ENCODE measurements at regions not wholly inside any gene's neighbourhood (a gene's known extent, or its start where the extent isn't known, plus 50 kb on each side); places are given as distances from the start of the nearest gene placed in this dataset.
"Not testable (repeated sequence)": the region's sequence is repeated elsewhere in the genome, so short reads cannot be mapped to it uniquely, and the experiment has no call there.

DNA sequence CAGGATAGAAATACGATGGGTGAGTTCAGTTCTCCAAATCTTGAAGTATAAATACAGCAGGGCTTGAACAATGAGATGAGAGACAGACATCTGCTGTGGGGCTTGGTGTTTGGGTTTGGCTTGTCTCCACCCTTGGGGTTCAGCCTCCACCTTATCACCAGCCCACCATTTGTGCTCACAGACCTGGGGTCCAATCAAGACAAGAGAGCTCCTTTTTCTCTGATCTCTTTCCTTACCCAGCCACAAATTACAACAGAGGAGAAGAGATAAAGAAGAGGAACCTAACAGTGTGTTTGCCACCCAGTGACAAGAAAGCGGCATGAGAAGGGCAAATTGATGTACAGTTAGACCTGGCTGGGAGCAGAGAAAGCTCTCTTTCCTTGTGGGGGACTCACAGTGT, 204.5 kb upstream of the CXCR4 start:
- no peak for DNase-seq

DNA sequence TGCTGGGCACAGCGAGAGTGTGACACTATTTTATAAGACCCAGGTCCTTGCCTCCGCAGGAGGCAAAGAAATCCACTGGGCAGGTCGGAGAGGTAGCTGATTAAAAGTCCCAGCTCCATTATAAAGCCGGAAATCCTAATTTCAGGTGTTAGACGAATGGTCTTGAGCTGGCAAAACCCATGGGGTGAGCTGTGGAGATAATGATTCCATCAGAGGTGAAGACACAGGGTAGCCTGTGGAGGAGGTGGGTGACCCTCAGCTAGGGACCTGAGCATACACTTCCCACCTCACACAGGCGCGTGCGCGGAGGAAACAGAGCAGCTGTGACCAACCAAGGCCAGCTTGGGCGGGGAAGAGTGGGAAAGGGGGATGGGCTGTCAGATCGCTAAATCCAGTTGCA, 201.7 kb upstream of the CXCR4 start:
- no peak for DNase-seq

DNA sequence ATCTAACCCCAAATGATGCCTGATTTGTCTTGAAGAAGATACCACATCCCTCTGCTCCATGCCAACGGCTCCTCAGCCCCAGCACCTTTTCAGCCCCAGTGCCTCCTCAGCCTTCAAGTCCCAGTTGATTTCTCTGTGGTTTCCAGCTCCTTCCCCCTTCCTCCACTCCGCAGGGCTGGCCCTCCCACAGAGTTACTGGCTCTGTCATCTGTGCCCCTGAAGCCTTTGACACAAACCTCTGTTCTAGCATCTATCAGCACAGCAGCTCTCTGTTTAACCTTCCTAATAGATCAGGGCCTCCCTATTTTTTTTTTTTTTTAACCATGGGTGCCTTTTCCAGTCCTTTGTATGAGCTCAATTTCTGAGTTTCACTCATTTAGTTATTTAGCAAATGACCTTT, 201.3 kb upstream of the CXCR4 start:
- no peak for DNase-seq

DNA sequence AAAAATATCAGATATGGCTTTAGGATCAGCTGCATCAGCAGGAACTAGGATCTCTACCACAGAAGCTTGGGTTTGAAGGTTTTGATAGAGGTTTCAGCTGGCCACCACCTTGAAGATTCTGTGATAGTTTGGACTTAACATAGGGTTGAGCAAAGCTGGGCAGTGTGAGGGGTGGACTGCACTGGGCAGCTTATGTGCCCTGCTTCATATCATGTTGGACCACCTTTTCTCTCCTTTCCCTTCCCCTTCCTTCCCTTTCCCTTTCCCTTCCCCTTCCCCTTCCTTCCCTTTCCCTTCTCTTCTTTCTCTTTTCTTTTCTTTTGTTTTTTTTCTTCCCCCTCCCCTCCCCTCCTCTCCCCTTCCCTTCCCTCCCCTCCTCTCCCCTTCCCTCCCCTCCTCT, 196.3 kb upstream of the CXCR4 start:
- no peak for DNase-seq

DNA sequence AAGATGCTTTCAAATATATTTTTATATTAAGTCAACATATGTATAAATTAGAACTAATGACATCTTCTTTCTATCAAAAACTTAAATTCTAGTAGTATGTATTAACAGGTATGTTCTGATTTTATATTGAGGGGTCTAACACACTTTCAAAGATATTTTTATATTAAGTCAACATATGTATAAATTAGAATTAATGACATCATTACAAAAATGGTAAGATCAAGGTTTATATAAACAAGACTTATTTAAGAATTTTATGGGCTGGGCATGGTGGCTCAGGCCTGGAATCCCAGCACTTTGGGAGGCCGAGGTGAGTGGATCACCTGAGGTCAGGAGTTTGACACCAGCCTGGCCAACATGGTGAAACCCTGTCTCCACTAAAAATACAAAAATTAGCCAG, 194.6 kb upstream of the CXCR4 start:
- not testable (repeated sequence) for DNase-seq

DNA sequence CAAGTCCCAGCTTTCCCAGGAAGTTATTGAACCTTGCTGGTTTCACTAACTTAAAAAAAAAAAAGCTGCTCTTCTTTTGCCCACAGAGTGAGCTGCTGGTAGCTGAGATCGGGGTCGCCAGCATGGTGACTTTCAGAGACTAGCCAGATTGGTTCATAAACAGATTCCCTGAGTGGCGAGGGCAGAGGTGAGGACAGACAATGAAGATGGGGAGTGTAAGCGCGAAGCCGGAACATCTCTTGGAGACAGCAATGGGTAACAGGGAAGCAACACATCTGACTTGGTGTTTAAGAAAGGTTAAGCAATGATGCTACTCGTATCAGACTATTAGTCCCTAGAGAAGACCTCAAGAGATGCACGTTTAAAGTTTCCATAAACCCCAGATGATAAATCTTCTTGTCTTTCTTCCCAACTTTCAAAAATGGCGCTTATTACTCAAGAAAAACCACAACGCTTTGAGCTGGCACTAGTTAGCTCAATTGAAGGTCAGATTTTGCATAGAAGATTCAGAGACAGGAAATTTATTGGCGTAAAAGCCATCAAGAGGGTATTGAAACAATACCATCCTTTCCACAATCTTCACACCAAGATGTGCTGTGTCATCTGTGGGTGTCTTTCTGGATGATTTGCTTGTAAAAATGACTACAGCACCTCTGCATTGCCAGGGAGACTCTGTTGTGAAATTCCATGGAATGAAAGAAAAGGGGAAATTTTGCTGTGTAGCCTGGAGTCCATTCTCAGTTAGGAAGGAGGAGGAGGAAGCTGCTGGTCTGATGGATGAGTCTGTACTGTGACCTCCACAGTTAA, 193.1 kb upstream of the CXCR4 start:
- DNase-seq: no peak

DNA sequence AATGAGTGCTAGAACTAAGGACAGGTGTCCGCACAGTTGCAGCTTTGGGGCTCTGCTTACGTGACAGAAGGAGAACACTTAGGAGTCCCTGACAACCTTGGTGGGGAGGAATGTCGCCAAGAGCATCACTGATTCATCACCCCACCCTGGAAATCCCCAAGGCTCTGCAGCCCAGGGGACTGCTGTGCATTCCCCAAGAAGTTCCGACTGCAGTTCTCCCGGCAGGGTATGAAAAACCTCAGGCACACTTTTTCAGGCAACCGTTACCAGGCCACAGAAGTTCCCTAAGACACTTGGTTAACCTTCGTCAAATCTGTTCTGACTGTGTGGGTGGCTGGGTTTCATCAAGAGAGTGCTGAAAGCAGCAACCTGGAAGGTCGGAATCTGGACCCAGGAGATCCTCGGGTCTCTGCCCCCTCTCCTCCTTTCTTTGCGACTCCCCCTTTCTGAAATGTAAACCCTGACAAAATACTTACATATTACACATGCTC, 192.1 kb upstream of the CXCR4 start:
- no peak for DNase-seq

DNA sequence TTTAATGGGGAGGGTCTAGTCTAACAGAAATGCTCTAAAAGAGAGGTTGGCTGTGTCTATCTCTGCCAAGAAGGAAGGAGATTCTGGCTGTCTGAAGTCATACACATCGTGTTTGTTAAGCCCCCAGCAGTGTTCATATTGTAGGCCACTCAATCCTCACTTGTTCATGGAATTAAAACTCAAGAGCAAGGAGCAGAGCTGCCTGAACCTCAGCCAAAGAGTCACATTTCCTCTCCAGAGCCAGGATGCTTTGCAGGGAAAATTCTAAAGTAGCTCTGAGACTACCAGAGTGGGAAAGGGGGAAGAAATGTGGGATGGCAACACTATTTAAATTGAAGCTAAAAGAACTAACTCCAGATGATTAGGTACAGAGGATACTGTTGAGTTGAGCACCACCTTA, 190.7 kb upstream of the CXCR4 start:
- no peak for DNase-seq

DNA sequence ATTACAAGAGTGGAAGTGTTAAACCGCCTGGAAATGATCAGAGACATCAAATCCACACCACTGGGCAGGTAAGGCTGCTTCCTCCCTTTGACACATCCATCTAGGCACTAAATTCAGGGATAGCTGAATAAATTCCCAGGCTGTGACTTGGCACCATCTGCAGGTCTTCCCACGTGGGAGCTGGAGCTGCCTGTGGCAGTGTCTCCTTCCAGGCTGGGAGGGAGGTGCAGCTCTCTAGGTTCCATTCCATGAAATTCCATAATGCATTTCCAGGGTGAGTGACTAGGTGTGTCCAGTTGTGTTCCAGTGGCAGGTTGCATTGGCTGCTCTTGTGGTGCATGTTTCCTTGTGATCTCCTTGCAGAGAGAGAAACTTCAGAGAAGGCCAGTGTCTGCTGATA, 188.9 kb upstream of the CXCR4 start:
- DNase-seq: no peak

DNA sequence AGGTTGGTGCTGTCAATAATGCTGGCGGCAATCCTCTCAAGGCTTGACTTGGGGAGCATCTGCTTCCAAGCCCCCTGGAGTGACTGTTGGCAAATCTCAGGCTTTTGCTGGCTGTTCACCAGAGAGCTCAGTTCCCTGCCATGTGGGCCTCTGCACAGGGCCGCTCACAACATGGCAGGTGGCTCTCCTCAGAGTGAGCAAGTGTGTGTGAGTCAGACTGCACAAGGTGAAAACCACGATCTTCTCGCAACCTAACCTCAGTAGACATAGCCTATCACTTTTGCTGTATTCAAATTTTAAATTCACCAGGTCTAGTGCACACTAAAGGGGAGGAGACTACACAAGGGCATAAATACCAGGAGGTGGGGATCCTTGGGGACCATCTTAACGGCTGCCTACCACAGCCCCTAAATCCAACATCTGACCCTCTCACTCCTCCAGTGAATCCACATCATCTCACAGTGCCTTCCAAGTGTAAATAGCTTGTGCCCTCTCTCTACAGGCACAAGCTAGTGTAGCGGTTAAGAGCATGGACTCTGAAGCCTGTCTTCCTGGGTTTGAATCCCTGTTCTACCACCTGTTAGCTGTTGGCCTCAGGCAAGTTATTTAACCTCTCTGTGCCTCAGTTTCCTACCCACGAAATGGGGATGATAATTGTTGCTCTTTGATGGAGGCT, 187.7 kb upstream of the CXCR4 start:
- no peak for DNase-seq

DNA sequence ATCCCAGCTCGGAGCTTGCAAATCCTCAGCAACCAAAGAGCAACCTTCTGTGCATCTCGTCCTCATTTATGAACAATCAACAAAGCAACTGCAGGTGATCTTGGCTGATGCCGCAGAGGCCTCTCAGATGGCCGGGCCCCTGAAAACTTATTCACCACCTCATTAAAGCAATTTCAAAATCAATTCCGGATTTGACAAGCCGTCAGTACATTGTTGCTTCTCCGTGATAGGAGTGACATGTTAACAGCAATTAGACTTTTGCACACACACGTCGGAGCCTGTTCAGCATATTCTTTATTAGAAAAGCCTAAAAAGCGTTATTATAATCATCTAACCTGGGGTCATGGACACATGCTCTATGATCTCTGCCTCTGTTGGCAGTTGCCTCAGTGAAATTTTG, 183.1 kb upstream of the CXCR4 start:
- no peak for DNase-seq

DNA sequence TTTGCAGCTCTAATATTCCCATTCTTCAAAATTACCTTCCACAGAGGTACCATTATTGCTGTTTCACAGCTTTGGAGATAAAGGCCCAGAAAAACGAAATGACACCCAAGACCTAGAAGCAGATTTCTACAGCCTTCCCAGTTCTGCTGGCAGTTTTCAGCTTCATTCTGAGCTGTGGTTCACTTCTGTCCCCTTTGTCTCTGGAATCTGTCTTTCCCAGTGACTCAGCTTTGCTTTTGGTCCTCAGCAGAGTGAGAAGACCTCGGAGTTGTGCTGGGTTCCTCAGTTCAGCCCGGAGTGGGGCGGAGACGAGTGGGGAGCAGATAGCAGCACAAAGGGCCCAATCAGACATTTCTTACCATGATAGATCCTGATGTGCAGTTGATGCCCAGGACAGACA, 180.7 kb upstream of the CXCR4 start:
- no peak for DNase-seq

DNA sequence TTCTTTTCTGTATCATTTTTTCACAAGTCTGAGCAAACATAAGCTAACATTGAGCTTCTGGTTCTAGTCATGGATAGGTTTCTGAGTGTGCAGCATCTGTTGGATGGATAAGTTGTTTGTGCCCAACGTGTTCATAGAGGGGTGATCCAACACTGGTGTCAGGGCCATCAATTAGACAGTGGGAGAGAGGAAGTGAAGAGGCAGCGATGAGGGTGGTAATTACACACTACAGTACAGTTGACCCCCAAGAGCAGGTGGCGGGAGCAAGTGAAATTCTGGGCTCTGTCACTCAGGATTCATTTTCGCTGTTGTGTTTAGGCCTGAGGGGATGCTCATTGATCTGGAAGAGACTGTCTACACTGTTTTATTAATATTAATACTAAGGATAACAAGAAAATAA, 180.0 kb upstream of the CXCR4 start:
- DNase-seq: no peak

DNA sequence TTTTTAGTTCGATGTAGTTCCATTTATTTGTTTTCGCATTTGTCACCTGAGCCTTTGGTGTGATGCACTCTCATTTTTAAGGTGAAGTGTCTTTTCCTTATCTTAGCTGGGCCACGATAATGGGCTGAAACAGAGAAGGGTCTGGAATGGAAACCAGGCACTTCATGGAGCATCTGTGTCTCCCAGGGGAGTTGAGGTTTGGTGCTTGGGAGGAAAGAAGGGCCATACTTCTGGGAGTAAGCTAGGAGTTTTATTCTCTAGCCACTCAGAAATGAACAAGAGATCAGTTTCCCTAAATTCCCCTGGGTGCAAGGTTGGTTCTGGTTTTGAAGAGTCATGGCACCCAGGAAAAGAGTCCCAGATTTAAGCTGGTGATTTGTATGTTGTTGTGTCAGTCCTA, 179.4 kb upstream of the CXCR4 start:
- no peak for DNase-seq

DNA sequence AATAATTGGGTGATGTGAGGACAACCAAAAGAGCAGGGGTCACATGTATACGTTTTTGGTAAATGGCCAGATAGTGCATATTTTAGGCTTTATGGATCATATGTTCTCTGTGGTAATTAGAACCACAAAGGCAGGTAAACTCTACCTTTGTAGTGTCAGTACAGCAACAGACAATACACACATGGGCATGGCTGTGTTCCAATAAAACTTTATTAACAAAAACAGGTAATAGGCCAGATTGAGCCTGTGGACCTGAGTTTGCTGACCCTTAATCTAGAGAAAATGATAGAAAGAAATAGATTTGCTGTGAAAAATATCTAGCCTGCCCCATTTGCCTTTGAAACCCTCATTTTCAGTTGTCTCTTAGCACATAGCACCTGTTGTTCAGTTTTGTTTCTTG, 177.2 kb upstream of the CXCR4 start:
- DNase-seq: no peak

DNA sequence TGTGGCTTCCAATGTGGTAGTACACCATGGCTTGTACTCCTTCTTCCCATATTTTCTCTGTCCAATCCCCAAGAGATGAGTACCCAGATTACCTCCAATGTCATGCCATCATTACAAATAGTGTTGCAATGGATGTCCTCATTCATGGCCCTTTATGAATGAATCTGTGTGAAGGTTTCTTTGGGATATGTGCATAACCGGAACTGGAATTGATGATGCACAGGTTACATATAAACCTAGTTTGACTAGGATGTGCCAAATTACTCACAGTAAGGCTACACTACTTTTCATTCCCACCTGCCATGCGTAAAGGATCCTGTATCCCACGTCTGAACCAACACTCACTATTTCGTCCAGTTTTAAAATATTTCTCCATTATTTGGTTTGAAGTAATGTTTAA, 173.9 kb upstream of the CXCR4 start:
- no peak for DNase-seq

DNA sequence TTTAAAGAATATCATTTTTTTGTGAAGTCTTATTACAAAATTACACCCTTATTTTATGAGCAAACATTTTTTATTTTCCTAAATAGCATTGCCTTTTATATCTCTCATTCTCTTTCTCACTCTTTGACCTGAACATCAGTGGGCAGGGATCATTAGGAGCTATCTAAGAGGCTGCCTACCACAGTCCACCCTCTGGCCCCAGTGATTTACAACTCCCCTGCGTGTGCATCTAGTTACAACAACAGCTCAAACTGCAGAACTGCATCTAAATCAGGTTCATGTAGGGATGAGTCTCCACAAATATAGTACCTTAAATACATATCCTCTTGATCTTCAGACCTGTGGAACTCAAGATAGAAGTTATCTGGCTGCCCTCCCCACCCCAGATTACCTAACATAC, 172.4 kb upstream of the CXCR4 start:
- DNase-seq: no peak

DNA sequence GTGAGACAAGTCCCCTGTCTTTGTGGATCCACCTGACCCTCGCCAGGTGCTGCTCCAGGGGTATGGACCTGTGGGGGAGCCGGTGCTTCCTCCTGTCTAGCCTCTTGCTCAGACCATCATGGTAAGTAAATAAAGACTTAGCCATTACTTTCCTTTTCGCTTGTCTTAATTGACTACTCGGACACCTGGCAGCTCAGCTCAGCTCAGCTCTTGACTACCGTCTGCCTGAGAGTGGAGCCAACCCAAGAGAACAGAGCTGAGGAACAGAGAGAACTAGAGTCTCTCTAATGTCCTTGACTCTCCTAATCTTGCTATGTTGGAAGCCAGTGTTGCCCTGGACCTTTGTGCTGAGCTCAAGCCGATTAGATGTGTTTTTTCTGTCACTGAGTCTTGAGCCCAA, 170.3 kb upstream of the CXCR4 start:
- no peak for DNase-seq

DNA sequence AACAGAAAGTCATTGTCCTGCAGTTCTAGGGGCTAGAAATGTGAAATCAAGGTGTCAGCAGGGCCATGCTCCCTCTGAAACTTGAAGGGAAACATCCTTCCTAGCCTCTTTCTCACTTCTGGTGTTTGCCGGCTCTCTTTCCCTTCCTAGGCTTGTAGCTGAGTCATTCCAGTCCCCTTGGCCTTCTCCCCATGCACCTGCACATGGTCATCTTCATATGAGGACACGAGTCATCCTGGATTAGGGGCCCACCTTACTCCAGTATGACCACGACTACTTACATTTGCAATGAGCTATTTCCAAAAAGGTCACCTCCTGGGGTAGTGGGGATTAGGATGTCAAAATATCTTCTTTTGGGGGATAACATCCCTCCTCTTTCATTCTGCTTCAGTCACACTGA, 168.5 kb upstream of the CXCR4 start:
- DNase-seq: no peak

DNA sequence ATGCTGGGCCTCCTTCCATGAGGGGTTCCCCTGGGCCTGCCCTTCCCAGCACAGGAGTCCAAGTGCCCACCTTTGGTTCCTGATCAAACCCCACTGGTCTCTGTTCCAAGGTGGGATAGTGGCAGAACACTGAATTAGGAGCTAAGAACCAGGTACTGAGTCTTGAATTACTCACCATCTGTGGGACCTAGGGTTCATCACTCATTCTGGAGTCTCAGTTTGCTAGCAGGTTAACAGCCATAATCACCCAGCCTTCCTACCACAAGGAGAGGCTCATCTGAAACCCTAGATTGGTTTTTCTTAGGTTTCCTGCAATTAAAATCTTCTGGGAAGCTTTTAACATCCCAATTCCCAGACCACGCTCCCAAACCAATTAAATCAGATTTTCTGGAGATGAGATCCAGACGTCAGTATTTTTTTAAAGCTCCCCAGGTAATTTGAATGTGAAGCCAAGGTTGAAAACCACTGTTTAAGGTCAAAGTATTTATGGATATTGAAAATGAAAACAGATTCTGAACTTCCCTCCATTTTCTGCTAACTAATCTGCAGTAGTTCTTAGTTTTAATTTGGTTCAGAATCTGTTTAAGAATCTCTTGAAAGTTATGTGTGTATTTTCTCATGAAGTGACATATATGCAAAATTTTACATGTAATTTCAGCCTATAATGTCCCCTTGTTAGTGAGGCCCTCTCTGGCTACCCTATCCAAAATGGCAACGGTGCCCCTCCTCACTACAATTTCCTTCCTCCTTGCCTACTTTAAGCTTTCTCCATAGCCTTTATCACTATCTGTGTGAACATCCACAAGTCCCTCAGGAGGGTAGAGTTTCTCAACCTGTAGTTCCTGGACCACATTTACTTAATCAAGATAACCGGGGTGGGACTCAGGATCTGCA, 166.5 kb upstream of the CXCR4 start:
- DNase-seq: no peak

DNA sequence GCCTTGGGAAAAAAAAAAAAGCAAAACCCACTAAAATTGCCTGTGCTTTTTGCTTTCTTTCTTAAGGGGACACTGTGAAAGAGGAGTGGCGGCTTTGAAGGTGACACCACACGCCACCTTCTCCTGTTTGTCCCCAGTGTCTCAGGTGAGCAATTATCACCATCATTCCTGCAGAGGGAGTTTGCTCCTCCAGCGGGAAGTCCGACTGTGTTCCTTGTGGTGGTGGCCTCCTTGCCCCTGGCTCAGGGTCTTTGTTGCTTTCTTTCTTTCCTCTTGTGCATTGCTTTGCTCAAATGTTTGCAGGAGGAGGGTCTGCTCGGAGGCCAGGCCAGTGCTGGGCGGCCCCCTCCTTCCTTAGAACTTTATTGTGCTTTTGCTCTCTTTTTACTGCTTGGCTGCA, 164.3 kb upstream of the CXCR4 start:
- no peak for DNase-seq

DNA sequence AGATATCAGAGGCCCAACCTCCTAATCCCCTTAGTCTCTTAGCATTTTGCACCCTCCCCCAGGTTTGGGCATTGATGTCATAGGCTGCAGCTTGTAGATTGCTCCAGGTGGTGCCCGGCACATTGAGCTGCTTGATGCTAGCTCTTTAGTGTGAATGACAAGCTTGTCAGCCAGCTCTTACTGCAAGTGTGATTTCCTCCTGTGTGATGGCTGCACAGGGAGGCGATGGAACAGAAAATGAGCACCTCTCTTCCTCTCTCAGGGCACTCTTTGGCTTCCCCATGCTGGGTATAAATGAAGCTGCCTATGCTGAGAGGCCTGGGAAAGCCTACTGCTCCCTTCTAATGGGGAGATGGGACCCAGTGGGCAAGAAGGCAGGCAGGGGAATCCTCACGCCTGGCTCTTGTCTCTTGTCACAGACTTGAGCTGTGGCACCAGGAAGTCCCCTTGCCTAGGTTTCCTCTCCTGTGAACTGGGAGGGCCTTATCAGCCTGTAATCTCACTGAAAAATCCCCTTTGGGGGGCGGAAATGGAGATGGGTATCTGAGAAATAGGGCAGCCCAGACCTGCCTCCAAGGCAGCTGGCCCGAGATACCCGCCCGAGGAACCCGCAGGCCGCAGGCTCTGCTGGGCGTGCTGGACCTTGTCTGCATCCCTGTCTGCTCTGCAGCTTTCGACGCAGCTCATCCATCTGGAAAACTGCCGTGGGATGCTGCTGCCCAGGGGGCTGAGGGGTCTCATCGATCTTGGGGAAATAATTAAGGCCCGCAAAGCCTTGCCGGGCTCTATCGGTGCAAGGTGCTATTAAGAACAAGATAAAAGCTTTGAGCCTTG, 163.5 kb upstream of the CXCR4 start:
- DNase-seq: no peak
